ENCODE measurements at regions not wholly inside any gene's neighbourhood (a gene's known extent, or its start where the extent isn't known, plus 50 kb on each side); places are given as distances from the start of the nearest gene placed in this dataset.

DNA sequence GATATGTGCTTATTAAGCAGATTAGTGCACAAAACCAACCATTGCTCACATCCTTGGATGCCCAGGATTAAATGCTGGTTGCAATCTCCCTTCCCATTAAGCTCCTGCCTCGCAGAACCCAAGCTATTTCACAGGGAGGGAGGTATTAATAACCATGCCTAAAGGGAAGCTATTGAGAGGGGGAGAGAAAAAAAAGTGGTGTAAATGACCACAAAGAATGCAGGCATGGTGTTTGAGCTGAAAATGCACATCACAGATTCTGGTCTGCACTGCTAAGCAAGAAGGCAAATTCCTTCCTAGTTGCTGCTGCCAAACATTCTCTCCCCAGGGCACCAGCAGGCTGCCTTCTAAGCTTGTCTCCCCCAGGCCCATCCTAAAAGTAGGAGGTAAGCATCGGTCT is 92.0 kb upstream of the ISX start:
- H3K27me3 Mint-ChIP-seq (ENCODE audit: low read depth), result peaks cover 6% of the 10 kb centered on the region
- H3K4me3 Mint-ChIP-seq, result peak overlapping the region in 1 of 3 experiments; percentile 20
- no peaks in the 10 kb centered on the region for H3K36me3 Mint-ChIP-seq (ENCODE audit: low read depth)
- H3K4me1 Mint-ChIP-seq, result peaks cover 29% of the 10 kb centered on the region
- H3K27ac Mint-ChIP-seq, result peak overlapping the region; percentile 37 to 78 (median 76)
- TF ChIP-seq, protein P1, sequence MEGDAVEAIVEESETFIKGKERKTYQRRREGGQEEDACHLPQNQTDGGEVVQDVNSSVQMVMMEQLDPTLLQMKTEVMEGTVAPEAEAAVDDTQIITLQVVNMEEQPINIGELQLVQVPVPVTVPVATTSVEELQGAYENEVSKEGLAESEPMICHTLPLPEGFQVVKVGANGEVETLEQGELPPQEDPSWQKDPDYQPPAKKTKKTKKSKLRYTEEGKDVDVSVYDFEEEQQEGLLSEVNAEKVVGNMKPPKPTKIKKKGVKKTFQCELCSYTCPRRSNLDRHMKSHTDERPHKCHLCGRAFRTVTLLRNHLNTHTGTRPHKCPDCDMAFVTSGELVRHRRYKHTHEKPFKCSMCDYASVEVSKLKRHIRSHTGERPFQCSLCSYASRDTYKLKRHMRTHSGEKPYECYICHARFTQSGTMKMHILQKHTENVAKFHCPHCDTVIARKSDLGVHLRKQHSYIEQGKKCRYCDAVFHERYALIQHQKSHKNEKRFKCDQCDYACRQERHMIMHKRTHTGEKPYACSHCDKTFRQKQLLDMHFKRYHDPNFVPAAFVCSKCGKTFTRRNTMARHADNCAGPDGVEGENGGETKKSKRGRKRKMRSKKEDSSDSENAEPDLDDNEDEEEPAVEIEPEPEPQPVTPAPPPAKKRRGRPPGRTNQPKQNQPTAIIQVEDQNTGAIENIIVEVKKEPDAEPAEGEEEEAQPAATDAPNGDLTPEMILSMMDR (IDR thresholded peaks at IDR 0.05; ENCODE audit: unreplicated experiment in 3 of 3), result no peak
- H3K9me3 Mint-ChIP-seq, result no peaks in the 10 kb centered on the region

DNA sequence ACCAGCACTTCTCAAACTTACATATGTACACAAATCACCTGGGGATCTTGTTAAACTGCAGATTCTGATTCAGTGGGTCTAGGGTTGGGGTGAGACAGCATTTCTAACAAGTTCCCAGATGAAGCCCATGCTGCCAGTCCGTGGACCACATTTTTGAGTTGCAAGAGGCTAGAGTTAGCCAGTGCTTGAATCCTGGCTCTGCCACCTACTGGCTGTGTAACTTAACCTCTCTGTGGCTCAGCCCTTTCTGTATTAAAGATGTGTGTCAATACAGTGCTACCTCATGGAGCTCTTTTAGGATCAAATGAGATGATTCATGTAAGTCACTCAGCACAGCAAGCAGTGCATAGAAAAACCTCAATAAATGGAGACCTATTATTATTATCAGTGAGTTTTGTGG is 90.2 kb upstream of the ISX start:
- no peaks in the 10 kb centered on the region for H3K27me3 Mint-ChIP-seq (ENCODE audit: low read depth)
- no peak overlapping the region for H3K4me3 Mint-ChIP-seq
- peaks cover 23% of the 10 kb centered on the region for H3K4me1 Mint-ChIP-seq
- H3K27ac Mint-ChIP-seq, result no peak overlapping the region
- no peaks in the 10 kb centered on the region for H3K36me3 Mint-ChIP-seq (ENCODE audit: low read depth)
- TF ChIP-seq, protein P1 (IDR thresholded peaks at IDR 0.05; ENCODE audit: unreplicated experiment in 3 of 3), result no peak
- no peaks in the 10 kb centered on the region for H3K9me3 Mint-ChIP-seq

DNA sequence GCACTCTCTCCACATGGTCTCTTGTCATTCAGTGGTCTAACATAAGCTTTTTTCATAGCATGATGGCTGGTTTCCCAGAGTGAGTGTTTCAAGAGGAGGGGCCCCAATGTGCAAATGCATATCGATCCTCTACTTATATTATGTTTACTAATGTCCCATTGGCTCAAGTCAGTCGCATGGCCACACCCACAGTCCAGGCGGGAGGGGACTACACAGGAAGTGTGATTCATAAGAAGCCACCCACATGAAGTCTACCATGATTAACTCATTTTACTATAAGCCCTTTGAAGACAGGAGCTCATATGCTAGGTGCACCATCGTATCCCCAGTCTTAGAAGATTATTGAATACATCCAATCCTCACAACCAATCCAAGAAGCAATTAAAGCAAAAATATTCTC is 89.5 kb upstream of the ISX start:
- H3K4me3 Mint-ChIP-seq, result no peak overlapping the region
- H3K9me3 Mint-ChIP-seq, result no peaks in the 10 kb centered on the region
- no peaks in the 10 kb centered on the region for H3K36me3 Mint-ChIP-seq (ENCODE audit: low read depth)
- peak overlapping the region in 1 of 3 experiments; percentile 36 for H3K27ac Mint-ChIP-seq
- no peaks in the 10 kb centered on the region for H3K27me3 Mint-ChIP-seq (ENCODE audit: low read depth)
- TF ChIP-seq, protein P1 (IDR thresholded peaks at IDR 0.05; ENCODE audit: unreplicated experiment in 3 of 3), result no peak
- peaks cover 23% of the 10 kb centered on the region for H3K4me1 Mint-ChIP-seq

DNA sequence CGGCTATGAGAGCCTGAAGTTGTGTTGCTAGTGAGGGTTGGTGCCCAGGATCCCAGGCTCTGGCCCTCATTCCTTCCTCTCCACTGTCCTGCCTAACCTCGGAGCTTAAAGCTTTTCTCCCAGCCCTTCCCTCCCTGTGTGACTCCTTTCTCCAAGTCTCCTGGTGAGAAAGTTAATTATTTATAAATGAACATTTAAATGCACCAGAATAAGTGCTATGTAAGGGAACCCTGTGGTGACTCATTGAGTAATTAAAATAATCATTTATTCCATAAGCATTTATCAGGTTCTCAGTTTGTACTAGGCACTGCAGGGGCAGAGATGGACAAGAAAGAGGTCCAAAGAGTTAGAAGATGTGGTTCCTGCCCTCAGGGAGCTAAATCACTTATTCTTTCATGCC is 89.1 kb upstream of the ISX start:
- Mint-ChIP-seq H3K27me3 (ENCODE audit: low read depth) (no peaks in the 10 kb centered on the region), H3K4me3 (no peak overlapping the region), H3K4me1 (peaks cover 23% of the 10 kb centered on the region), H3K36me3 (ENCODE audit: low read depth) (no peaks in the 10 kb centered on the region), H3K27ac (peak overlapping the region in 1 of 3 experiments; percentile 36), H3K9me3 (no peaks in the 10 kb centered on the region)
- TF ChIP-seq, protein P1 (IDR thresholded peaks at IDR 0.05; ENCODE audit: unreplicated experiment in 3 of 3), result no peak

DNA sequence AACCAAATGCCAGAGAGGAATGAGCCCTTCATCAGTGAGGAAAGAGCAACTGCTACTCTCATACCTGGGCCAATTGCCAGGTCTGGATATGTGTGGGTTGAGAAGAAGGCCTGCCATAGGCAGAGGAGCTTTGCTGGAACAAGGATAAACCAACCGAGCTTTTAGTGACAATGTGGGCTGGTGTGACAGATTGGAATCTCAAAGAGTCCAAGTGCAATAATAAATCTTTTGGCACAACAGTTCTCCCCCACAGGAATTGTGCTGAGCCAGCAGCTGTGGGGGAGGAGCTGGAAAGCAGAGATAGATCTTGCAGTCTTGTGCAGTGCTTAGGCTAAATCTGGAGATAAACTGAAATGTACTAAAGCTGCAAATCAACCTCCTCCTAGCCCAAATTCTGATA is 79.4 kb upstream of the ISX start:
- H3K9me3 Mint-ChIP-seq, result peaks cover 37% of the 10 kb centered on the region
- peak overlapping the region; percentile 31 to 71 (median 40) for H3K27ac Mint-ChIP-seq
- H3K4me3 Mint-ChIP-seq, result no peak overlapping the region
- H3K27me3 Mint-ChIP-seq (ENCODE audit: low read depth), result no peaks in the 10 kb centered on the region
- TF ChIP-seq, protein P1 (IDR thresholded peaks at IDR 0.05; ENCODE audit: unreplicated experiment in 3 of 3), result no peak
- H3K4me1 Mint-ChIP-seq, result peaks cover 21% of the 10 kb centered on the region
- H3K36me3 Mint-ChIP-seq (ENCODE audit: low read depth), result peaks cover 6% of the 10 kb centered on the region

DNA sequence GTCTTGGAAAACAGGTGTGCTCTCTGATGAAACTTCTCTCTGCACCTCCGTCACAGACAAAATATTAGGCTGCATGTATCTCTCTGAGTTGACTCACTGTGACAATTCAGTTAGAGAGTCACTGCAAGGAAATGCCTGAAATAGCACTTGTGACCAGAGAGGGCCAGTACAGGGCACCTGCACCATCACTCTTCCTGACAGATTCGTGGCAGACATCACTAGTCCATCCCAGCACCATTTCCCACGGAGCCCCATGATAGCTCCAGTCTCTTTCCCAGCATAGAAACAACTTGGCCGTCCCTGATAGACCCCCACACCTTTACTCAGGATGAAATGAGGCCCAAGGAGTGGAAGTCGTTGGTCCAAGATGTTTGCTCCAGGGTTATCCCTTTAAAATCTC is 73.3 kb upstream of the ISX start:
- Mint-ChIP-seq H3K36me3 (ENCODE audit: low read depth) (no peaks in the 10 kb centered on the region), H3K9me3 (peaks cover 19% of the 10 kb centered on the region), H3K4me1 (peaks cover 6% of the 10 kb centered on the region), H3K27me3 (ENCODE audit: low read depth) (peaks cover 15% of the 10 kb centered on the region), H3K27ac (no peak overlapping the region), H3K4me3 (no peak overlapping the region)
- TF ChIP-seq, protein P1 (IDR thresholded peaks at IDR 0.05; ENCODE audit: unreplicated experiment in 3 of 3), result no peak
